ENCODE measurements at regions not wholly inside any gene's neighbourhood (a gene's known extent, or its start where the extent isn't known, plus 50 kb on each side); places are given as distances from the start of the nearest gene placed in this dataset.

DNA sequence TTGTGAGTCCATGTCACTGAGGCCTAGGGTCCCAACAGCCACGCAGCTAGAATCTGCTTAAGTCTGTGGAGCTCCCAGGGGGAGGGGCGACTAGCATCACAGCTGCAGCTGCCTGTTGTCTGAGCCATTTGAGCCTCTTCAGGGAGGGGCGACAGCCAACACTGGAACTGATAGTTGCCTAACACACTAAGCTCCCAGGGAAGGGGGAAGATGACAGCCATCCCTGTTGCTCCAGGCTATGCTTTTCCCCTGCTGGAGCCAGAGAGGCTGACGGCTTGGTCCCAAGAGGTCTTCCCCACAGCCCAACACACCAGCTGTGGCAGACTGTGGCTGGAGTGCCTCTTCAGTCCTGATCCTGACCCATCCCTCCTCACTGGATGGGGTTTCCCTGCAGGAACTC lies 817.5 kb downstream of the NXPH1 start:
- H3K4me3 ChIP-seq: no peak overlapping the region
- WGBS, 2 donors: 67 to 85% methylated on average over 1 to 3 of the region's 4 CpGs
- H3K27me3 ChIP-seq: no peaks in the 10 kb centered on the region
- ATAC-seq (ENCODE audit: low FRiP score in 2 of 2) (no peak), DNase-seq (no peak)
- TF ChIP-seq POLR2AphosphoS5 (IDR thresholded peaks at IDR 0.05): no peak
- H3K9me3 ChIP-seq: no peaks in the 10 kb centered on the region
- H3K36me3 ChIP-seq: no peaks in the 10 kb centered on the region
- no peak overlapping the region for H3K27ac ChIP-seq
- H3K4me1 ChIP-seq: no peaks in the 10 kb centered on the region

DNA sequence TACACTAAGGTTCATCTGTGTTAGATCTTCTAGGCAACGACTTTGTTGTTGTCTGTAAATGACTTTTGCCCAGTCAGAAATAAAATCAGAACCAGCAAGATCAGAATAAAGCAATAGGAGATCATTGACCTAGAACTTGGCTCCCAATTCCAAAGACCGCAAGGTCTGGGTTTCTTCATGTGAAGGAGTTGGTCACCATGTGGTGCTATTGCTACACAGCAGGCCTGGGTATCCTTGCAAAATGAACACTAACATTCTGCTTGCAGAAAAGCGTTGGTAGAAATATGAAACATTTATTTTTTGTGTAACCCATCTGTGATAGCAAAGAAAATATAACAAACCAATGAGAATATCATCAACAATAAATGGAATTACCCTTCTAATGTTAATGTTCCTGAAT lies 831.0 kb downstream of the NXPH1 start:
- no peak overlapping the region for H3K4me3 ChIP-seq
- TF ChIP-seq, protein P1, sequence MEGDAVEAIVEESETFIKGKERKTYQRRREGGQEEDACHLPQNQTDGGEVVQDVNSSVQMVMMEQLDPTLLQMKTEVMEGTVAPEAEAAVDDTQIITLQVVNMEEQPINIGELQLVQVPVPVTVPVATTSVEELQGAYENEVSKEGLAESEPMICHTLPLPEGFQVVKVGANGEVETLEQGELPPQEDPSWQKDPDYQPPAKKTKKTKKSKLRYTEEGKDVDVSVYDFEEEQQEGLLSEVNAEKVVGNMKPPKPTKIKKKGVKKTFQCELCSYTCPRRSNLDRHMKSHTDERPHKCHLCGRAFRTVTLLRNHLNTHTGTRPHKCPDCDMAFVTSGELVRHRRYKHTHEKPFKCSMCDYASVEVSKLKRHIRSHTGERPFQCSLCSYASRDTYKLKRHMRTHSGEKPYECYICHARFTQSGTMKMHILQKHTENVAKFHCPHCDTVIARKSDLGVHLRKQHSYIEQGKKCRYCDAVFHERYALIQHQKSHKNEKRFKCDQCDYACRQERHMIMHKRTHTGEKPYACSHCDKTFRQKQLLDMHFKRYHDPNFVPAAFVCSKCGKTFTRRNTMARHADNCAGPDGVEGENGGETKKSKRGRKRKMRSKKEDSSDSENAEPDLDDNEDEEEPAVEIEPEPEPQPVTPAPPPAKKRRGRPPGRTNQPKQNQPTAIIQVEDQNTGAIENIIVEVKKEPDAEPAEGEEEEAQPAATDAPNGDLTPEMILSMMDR (IDR thresholded peaks at IDR 0.05): no peak
- TF ChIP-seq POLR2A (IDR thresholded peaks at IDR 0.05) (no peak), EP300 (IDR thresholded peaks at IDR 0.05) (no peak), POLR2AphosphoS5 (IDR thresholded peaks at IDR 0.05) (no peak)
- no peaks in the 10 kb centered on the region for H3K4me1 ChIP-seq
- no peaks in the 10 kb centered on the region for H3K27me3 ChIP-seq
- ATAC-seq (ENCODE audit: low FRiP score in 2 of 2): no peak
- H3K27ac ChIP-seq: no peak overlapping the region
- H3K36me3 ChIP-seq: no peaks in the 10 kb centered on the region
- no peaks in the 10 kb centered on the region for H3K9me3 ChIP-seq
- WGBS, 2 donors: 79 to 81% methylated on average over 3 of the region's 3 CpGs
- DNase-seq: no peak

DNA sequence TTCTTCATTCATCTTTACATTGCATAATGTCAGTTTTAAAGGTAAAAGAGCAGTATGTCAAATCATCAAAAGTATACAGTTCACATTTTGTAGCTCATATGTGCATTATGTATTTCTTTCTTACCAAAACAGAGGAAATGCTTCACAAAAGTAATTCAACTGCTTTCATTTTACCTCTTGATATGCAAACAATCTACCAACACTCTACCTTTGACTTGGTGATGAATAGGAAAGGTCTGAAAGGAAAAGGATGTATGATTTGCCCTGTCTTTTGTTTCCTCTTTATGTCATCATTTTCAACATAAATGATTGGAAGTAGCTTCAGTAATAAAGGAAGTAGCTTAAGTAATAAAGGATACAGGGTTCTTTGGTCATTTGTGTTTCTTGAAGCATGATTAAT lies 846.7 kb downstream of the NXPH1 start:
- ATAC-seq (ENCODE audit: low FRiP score in 2 of 2): no peak

DNA sequence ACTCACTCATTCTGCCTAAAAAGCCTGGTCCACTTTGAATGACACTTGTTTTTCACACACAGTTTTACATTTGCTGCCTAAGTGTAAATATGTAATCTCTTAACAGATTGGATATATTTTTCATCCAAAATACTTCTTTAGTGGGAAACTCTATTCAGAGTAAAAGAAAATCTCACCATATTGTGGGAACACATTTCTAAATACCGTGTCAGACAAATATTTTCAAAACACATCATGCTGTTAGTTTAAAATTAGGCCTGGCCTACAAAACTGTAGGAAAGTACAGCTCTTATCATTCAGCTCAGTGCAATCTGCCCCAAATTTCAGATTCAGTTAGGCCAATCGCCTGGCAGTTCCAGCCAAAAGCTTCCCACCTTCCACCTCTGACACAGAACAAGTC lies 849.8 kb downstream of the NXPH1 start:
- Histone ChIP-seq H3K4me1 (no peaks in the 10 kb centered on the region), H3K4me3 (no peak overlapping the region), H3K9me3 (peaks cover 0 to 3% (median 0%) of the 10 kb centered on the region in 4 donors), H3K36me3 (no peaks in the 10 kb centered on the region), H3K27ac (no peak overlapping the region), H3K27me3 (no peaks in the 10 kb centered on the region)
- WGBS, 2 donors: 82 to 84% methylated on average over 2 of the region's 2 CpGs
- DNase-seq: no peak
- no peak for TF ChIP-seq EP300 (IDR thresholded peaks at IDR 0.05)
- TF ChIP-seq, protein P1 (IDR thresholded peaks at IDR 0.05): no peak
- no peak for TF ChIP-seq POLR2A (IDR thresholded peaks at IDR 0.05)
- no peak for TF ChIP-seq POLR2AphosphoS5 (IDR thresholded peaks at IDR 0.05)
- ATAC-seq (ENCODE audit: low FRiP score in 2 of 2): no peak

More for the DNA sequence above, 846.7 kb downstream of the NXPH1 start:
- H3K4me1 ChIP-seq: no peaks in the 10 kb centered on the region
- no peak for DNase-seq
- no peak overlapping the region for H3K4me3 ChIP-seq
- no peaks in the 10 kb centered on the region for H3K27me3 ChIP-seq
- H3K9me3 ChIP-seq: no peaks in the 10 kb centered on the region
- no peak for TF ChIP-seq EP300 (IDR thresholded peaks at IDR 0.05)
- TF ChIP-seq POLR2A (IDR thresholded peaks at IDR 0.05): no peak
- no peak for TF ChIP-seq POLR2AphosphoS5 (IDR thresholded peaks at IDR 0.05)
- TF ChIP-seq, protein P1 (IDR thresholded peaks at IDR 0.05): no peak
- no peaks in the 10 kb centered on the region for H3K36me3 ChIP-seq
- no peak overlapping the region for H3K27ac ChIP-seq

DNA sequence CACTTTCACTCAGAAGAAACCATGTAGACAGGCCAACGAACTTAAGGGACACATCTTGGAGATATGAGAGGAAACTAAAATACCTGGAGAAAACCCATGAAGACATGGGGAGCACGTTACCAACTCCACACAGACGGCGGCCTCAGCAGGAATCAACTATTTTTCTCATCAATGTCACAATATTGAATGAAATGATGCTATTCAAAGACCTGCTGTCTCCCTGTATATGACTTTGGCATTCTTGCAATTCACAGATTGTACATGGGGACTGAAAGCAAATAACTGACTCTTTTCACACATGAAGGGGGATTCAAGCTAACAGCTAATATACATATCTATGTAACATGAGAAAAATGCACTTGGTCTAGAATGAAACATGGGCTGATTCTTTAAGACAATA lies 869.0 kb downstream of the NXPH1 start:
- 83 to 89% methylated on average over 4 of the region's 4 CpGs for WGBS, 2 donors
- Histone ChIP-seq H3K4me1 (no peaks in the 10 kb centered on the region), H3K27ac (no peak overlapping the region), H3K36me3 (no peaks in the 10 kb centered on the region), H3K4me3 (no peak overlapping the region), H3K9me3 (no peaks in the 10 kb centered on the region), H3K27me3 (no peaks in the 10 kb centered on the region)
- no peak for TF ChIP-seq EP300 (IDR thresholded peaks at IDR 0.05)
- TF ChIP-seq, protein P1 (IDR thresholded peaks at IDR 0.05): no peak
- TF ChIP-seq POLR2A (IDR thresholded peaks at IDR 0.05): no peak
- no peak for TF ChIP-seq POLR2AphosphoS5 (IDR thresholded peaks at IDR 0.05)
- ATAC-seq (ENCODE audit: low FRiP score in 2 of 2): no peak
- no peak for DNase-seq

Measured in upper lobe of left lung (tissue), 6 donors.